ENCODE measurements at regions not wholly inside any gene's neighbourhood (a gene's known extent, or its start where the extent isn't known, plus 50 kb on each side); places are given as distances from the start of the nearest gene placed in this dataset.

GRCh38 chr5:5826911-5827310 is 404.4 kb downstream of the ICE1 start:
- no peaks in the 10 kb centered on the region for H3K36me3 ChIP-seq (ENCODE audit: control insufficient read depth in 2 of 2, insufficient read depth in 2 of 2, low read length in 2 of 2)
- no peak overlapping the region for H3K9ac ChIP-seq (ENCODE audit: low read length in 2 of 2)
- no peaks in the 10 kb centered on the region for H3K4me1 ChIP-seq (ENCODE audit: control insufficient read depth, insufficient read depth, low read length)
- no peak overlapping the region for H3K27ac ChIP-seq (ENCODE audit: low read length)
- H3K9me3 ChIP-seq (ENCODE audit: control insufficient read depth in 2 of 2, low read length in 2 of 2): no peaks in the 10 kb centered on the region
- no peak overlapping the region for H3K4me3 ChIP-seq (ENCODE audit: low read length in 2 of 2)
- H3K27me3 ChIP-seq (ENCODE audit: control insufficient read depth in 1 of 2, insufficient read depth in 2 of 2, low read length in 2 of 2): peaks cover 0 to 2% of the 10 kb centered on the region in 2 donors

- Histone ChIP-seq H3K9me3 (ENCODE audit: control insufficient read depth in 2 of 2, low read length in 2 of 2) (no peaks in the 10 kb centered on the region), H3K27me3 (ENCODE audit: control insufficient read depth in 1 of 2, insufficient read depth in 2 of 2, low read length in 2 of 2) (peaks cover 0 to 2% of the 10 kb centered on the region in 2 donors), H3K36me3 (ENCODE audit: control insufficient read depth in 2 of 2, insufficient read depth in 2 of 2, low read length in 2 of 2) (no peaks in the 10 kb centered on the region), H3K4me3 (ENCODE audit: low read length in 2 of 2) (no peak overlapping the region), H3K27ac (ENCODE audit: low read length) (no peak overlapping the region), H3K9ac (ENCODE audit: low read length in 2 of 2) (no peak overlapping the region), H3K4me1 (ENCODE audit: control insufficient read depth, insufficient read depth, low read length) (no peaks in the 10 kb centered on the region)
Measured at GRCh38 chr5:5822729-5823257, 400.3 kb downstream of the ICE1 start.

- no peaks in the 10 kb centered on the region for H3K4me1 ChIP-seq (ENCODE audit: control insufficient read depth, insufficient read depth, low read length)
- H3K9me3 ChIP-seq (ENCODE audit: control insufficient read depth in 2 of 2, low read length in 2 of 2): no peaks in the 10 kb centered on the region
- no peaks in the 10 kb centered on the region for H3K36me3 ChIP-seq (ENCODE audit: control insufficient read depth in 2 of 2, insufficient read depth in 2 of 2, low read length in 2 of 2)
- H3K27me3 ChIP-seq (ENCODE audit: control insufficient read depth in 1 of 2, insufficient read depth in 2 of 2, low read length in 2 of 2): no peaks in the 10 kb centered on the region
- H3K9ac ChIP-seq (ENCODE audit: low read length in 2 of 2): no peak overlapping the region
- H3K4me3 ChIP-seq (ENCODE audit: low read length in 2 of 2): no peak overlapping the region
- H3K27ac ChIP-seq (ENCODE audit: low read length): no peak overlapping the region
Measured at GRCh38 chr5:5816960-5817359, 394.5 kb downstream of the ICE1 start.

GRCh38 chr5:5813441-5813840 is 391.0 kb downstream of the ICE1 start:
- Histone ChIP-seq H3K9ac (ENCODE audit: low read length in 2 of 2) (no peak overlapping the region), H3K27me3 (ENCODE audit: control insufficient read depth in 1 of 2, insufficient read depth in 2 of 2, low read length in 2 of 2) (no peaks in the 10 kb centered on the region), H3K4me3 (ENCODE audit: low read length in 2 of 2) (no peak overlapping the region), H3K27ac (ENCODE audit: low read length) (no peak overlapping the region), H3K4me1 (ENCODE audit: control insufficient read depth, insufficient read depth, low read length) (no peaks in the 10 kb centered on the region), H3K9me3 (ENCODE audit: control insufficient read depth in 2 of 2, low read length in 2 of 2) (no peaks in the 10 kb centered on the region), H3K36me3 (ENCODE audit: control insufficient read depth in 2 of 2, insufficient read depth in 2 of 2, low read length in 2 of 2) (no peaks in the 10 kb centered on the region)

GRCh38 chr5:5810461-5810860 is 388.0 kb downstream of the ICE1 start:
- no peaks in the 10 kb centered on the region for H3K4me1 ChIP-seq (ENCODE audit: control insufficient read depth, insufficient read depth, low read length)
- H3K36me3 ChIP-seq (ENCODE audit: control insufficient read depth in 2 of 2, insufficient read depth in 2 of 2, low read length in 2 of 2): no peaks in the 10 kb centered on the region
- no peak overlapping the region for H3K27ac ChIP-seq (ENCODE audit: low read length)
- no peak overlapping the region for H3K9ac ChIP-seq (ENCODE audit: low read length in 2 of 2)
- no peak overlapping the region for H3K4me3 ChIP-seq (ENCODE audit: low read length in 2 of 2)
- H3K9me3 ChIP-seq (ENCODE audit: control insufficient read depth in 2 of 2, low read length in 2 of 2): no peaks in the 10 kb centered on the region
- no peaks in the 10 kb centered on the region for H3K27me3 ChIP-seq (ENCODE audit: control insufficient read depth in 1 of 2, insufficient read depth in 2 of 2, low read length in 2 of 2)

- Histone ChIP-seq H3K27me3 (ENCODE audit: control insufficient read depth in 1 of 2, insufficient read depth in 2 of 2, low read length in 2 of 2) (no peaks in the 10 kb centered on the region), H3K4me3 (ENCODE audit: low read length in 2 of 2) (no peak overlapping the region), H3K27ac (ENCODE audit: low read length) (no peak overlapping the region), H3K36me3 (ENCODE audit: control insufficient read depth in 2 of 2, insufficient read depth in 2 of 2, low read length in 2 of 2) (no peaks in the 10 kb centered on the region), H3K9ac (ENCODE audit: low read length in 2 of 2) (no peak overlapping the region), H3K9me3 (ENCODE audit: control insufficient read depth in 2 of 2, low read length in 2 of 2) (peaks cover 0 to 3% of the 10 kb centered on the region in 2 donors), H3K4me1 (ENCODE audit: control insufficient read depth, insufficient read depth, low read length) (no peaks in the 10 kb centered on the region)
Measured at GRCh38 chr5:5805916-5806315, 383.4 kb downstream of the ICE1 start.

- Histone ChIP-seq H3K36me3 (ENCODE audit: control insufficient read depth in 2 of 2, insufficient read depth in 2 of 2, low read length in 2 of 2) (no peaks in the 10 kb centered on the region), H3K9me3 (ENCODE audit: control insufficient read depth in 2 of 2, low read length in 2 of 2) (peaks cover 0 to 3% of the 10 kb centered on the region in 2 donors), H3K27ac (ENCODE audit: low read length) (no peak overlapping the region), H3K9ac (ENCODE audit: low read length in 2 of 2) (no peak overlapping the region), H3K4me3 (ENCODE audit: low read length in 2 of 2) (no peak overlapping the region), H3K27me3 (ENCODE audit: control insufficient read depth in 1 of 2, insufficient read depth in 2 of 2, low read length in 2 of 2) (no peaks in the 10 kb centered on the region), H3K4me1 (ENCODE audit: control insufficient read depth, insufficient read depth, low read length) (no peaks in the 10 kb centered on the region)
Measured at GRCh38 chr5:5804478-5805233, 382.2 kb downstream of the ICE1 start.

GRCh38 chr5:5800801-5801761 is 378.6 kb downstream of the ICE1 start:
- no peak overlapping the region for H3K4me3 ChIP-seq (ENCODE audit: low read length in 2 of 2)
- H3K27ac ChIP-seq (ENCODE audit: low read length): no peak overlapping the region
- H3K27me3 ChIP-seq (ENCODE audit: control insufficient read depth in 1 of 2, insufficient read depth in 2 of 2, low read length in 2 of 2): no peaks in the 10 kb centered on the region
- no peaks in the 10 kb centered on the region for H3K36me3 ChIP-seq (ENCODE audit: control insufficient read depth in 2 of 2, insufficient read depth in 2 of 2, low read length in 2 of 2)
- H3K9me3 ChIP-seq (ENCODE audit: control insufficient read depth in 2 of 2, low read length in 2 of 2): peaks cover 0 to 3% of the 10 kb centered on the region in 2 donors
- H3K4me1 ChIP-seq (ENCODE audit: control insufficient read depth, insufficient read depth, low read length): no peaks in the 10 kb centered on the region
- no peak overlapping the region for H3K9ac ChIP-seq (ENCODE audit: low read length in 2 of 2)

GRCh38 chr5:5799826-5800225 is 377.3 kb downstream of the ICE1 start:
- Histone ChIP-seq H3K9ac (ENCODE audit: low read length in 2 of 2) (no peak overlapping the region), H3K4me1 (ENCODE audit: control insufficient read depth, insufficient read depth, low read length) (no peaks in the 10 kb centered on the region), H3K27me3 (ENCODE audit: control insufficient read depth in 1 of 2, insufficient read depth in 2 of 2, low read length in 2 of 2) (no peaks in the 10 kb centered on the region)

GRCh38 chr5:5799229-5799628 is 376.8 kb downstream of the ICE1 start:
- no peaks in the 10 kb centered on the region for H3K36me3 ChIP-seq (ENCODE audit: control insufficient read depth in 2 of 2, insufficient read depth in 2 of 2, low read length in 2 of 2)
- H3K4me1 ChIP-seq (ENCODE audit: control insufficient read depth, insufficient read depth, low read length): no peaks in the 10 kb centered on the region
- H3K9me3 ChIP-seq (ENCODE audit: control insufficient read depth in 2 of 2, low read length in 2 of 2): peaks cover 0 to 3% of the 10 kb centered on the region in 2 donors
- H3K27me3 ChIP-seq (ENCODE audit: control insufficient read depth in 1 of 2, insufficient read depth in 2 of 2, low read length in 2 of 2): no peaks in the 10 kb centered on the region
- H3K9ac ChIP-seq (ENCODE audit: low read length in 2 of 2): no peak overlapping the region
- no peak overlapping the region for H3K27ac ChIP-seq (ENCODE audit: low read length)
- no peak overlapping the region for H3K4me3 ChIP-seq (ENCODE audit: low read length in 2 of 2)

More at GRCh38 chr5:5799826-5800225, 377.3 kb downstream of the ICE1 start:
- Histone ChIP-seq H3K9me3 (ENCODE audit: control insufficient read depth in 2 of 2, low read length in 2 of 2) (peaks cover 0 to 3% of the 10 kb centered on the region in 2 donors), H3K27ac (ENCODE audit: low read length) (no peak overlapping the region), H3K36me3 (ENCODE audit: control insufficient read depth in 2 of 2, insufficient read depth in 2 of 2, low read length in 2 of 2) (no peaks in the 10 kb centered on the region), H3K4me3 (ENCODE audit: low read length in 2 of 2) (no peak overlapping the region)

Data from stomach smooth muscle (tissue), 2 donors.